Heart left ventricle (tissue), 13 donors: ENCODE measurements at regions not wholly inside any gene's neighbourhood (a gene's known extent, or its start where the extent isn't known, plus 50 kb on each side); places are given as distances from the start of the nearest gene placed in this dataset.

Experiments
- CTCF ChIP-seq, 12 donors: fragments of 200-600 bp; sonication (generic) in 4 of 12; IDR thresholded peaks; one replicate each; pipeline versions ENCODE4 v1.5.0 to v1.8.0; 2018 to 2022; ENCODE audit warnings: antibody characterized with exemption in 12 of 12, mild to moderate bottlenecking in 5 of 12
- POLR2A ChIP-seq, 2 donors: fragments of 450-650 bp; IDR thresholded peaks; one replicate each; pipeline ENCODE4 v1.6.1; 2017; ENCODE audit warnings: antibody characterized with exemption in 2 of 2, mild to moderate bottlenecking in 2 of 2, moderate library complexity in 2 of 2
- donor health status: ischemic (EF 13 %, LVEDD 7.1; RV severe dilation, severe dysfunction).
- donor health status: DM: no; HTN: yes; CAD: no.
- donor health status: DM: no; HTN: no; CAD: no.
- donor health status: ischemic (EF 25% LVEDD 6.9; RV normal size, moderate dysfunction).
- donor health status: ischemic (EF 25% LVEDD 5.7; RV mildly dilated, moderate dysfunction).
- donor health status: ischemic (EF 35%, LVEDD 5.7; RV mildly dilated, moderate dysfunction).
- donor health status: nonischemic (EF 11% LVEDD 7.7; RV severe dilation, severe dysfunction).
- donor health status: DM: yes; HTN: yes; CAD: no.
- donor health status: PGD.
- donor health status: ischemic (EF 29% LVEDD 5.4; RV normal size, mild dysfunction).
- donor health status: nonischemic (EF 23%, LVEDD 6.1; RV moderate dilation, normal function).

- TF ChIP-seq CTCF (IDR thresholded peaks at IDR 0.05) = no peak
- TF ChIP-seq POLR2A (IDR thresholded peaks at IDR 0.05) = no peak
These were observed 471.8 kb downstream of the TFAP2A start for GRCh38 chr6:9943026-9943425.
